ENCODE measurements at regions not wholly inside any gene's neighbourhood (a gene's known extent, or its start where the extent isn't known, plus 50 kb on each side); places are given as distances from the start of the nearest gene placed in this dataset.
"Not testable (repeated sequence)": the region's sequence is repeated elsewhere in the genome, so short reads cannot be mapped to it uniquely, and the experiment has no call there.

- WGBS (ENCODE audit: insufficient coverage, low coverage, missing lambda C conversion rate) = 34% methylated on average over 21 of the region's 25 CpGs
- H3K27ac ChIP-seq (ENCODE audit: extremely low read depth, low read depth, low read length); H3K4me3 ChIP-seq; POLR2A ChIA-PET; H3K79me2 ChIP-seq (ENCODE audit: control insufficient read depth, insufficient read depth, low read length); H3K9me1 ChIP-seq (ENCODE audit: control insufficient read depth, insufficient read depth, low read length); BruUV-seq (replicated peaks); FAIRE-seq; H4K20me1 ChIP-seq (replicated peaks; ENCODE audit: control insufficient read depth, insufficient read depth, low read length); H2AFZ ChIP-seq (ENCODE audit: low read depth, low read length); DNase-seq (ENCODE audit: extremely low read depth in 1 of 4, low spot score in 3 of 4); CTCF ChIA-PET (ENCODE audit: low intra/inter-chr PET ratio); in situ Hi-C loops (cut with MboI); H3K36me3 ChIP-seq (ENCODE audit: control insufficient read depth, insufficient read depth, low read length); H3K9me3 ChIP-seq (replicated peaks; ENCODE audit: control insufficient read depth, insufficient read depth, low read depth, low read length); intact Hi-C loops (cut with micrococcal nuclease); TF ChIP-seq NR2C2 (CRISPR knock-in tag; IDR thresholded peaks at IDR 0.05); ATF3 (IDR thresholded peaks at IDR 0.05): not testable (repeated sequence)
- ATAC-seq = peak; percentile 11; the same call in 2 of the 3 replicates
- Histone ChIP-seq H3K4me1 (replicated peaks in 1 of 2; ENCODE audit: control insufficient read depth in 2 of 2, insufficient read depth in 2 of 2, low read length in 2 of 2) (peaks cover 9 to 48% of the 10 kb centered on the region in 2 experiments; a peak in 4 of 5 replicates), H3K27me3 (ENCODE audit: control insufficient read depth in 2 of 2, insufficient read depth in 2 of 2, low read length in 2 of 2) (peaks cover 0 to 15% of the 10 kb centered on the region in 2 experiments; a peak in 2 of 5 replicates), H3K9ac (ENCODE audit: insufficient read depth in 1 of 2, low read depth in 2 of 2, low read length in 2 of 2) (peak overlapping the region in 1 of 2 experiments; percentile 64; a peak in 3 of 4 replicates), H3K4me2 (ENCODE audit: insufficient read depth, low read length) (peak overlapping the region; percentile 68; the same call in 1 of the 2 replicates)
- 0 out of 2 replicates have a peak, but pooled peaks have one; percentile 48 for TF ChIP-seq SMARCA5 (IDR thresholded peaks at IDR 0.05)
- TF ChIP-seq XRCC5 (IDR thresholded peaks at IDR 0.05; ENCODE audit: low read depth, low read length) = 0 out of 2 replicates have a peak, but pooled peaks have one; percentile 2
- TF ChIP-seq RCOR1 (IDR thresholded peaks at IDR 0.05; ENCODE audit: borderline replicate concordance in 1 of 2, low read depth in 2 of 2, low read length in 2 of 2) = peak in 1 of 2 experiments; percentile 74; a peak in 2 of 4 replicates
- peak; percentile 83 for TF ChIP-seq BCOR (IDR thresholded peaks at IDR 0.05)
- TF ChIP-seq NR2C2 (tag; IDR thresholded peaks at IDR 0.05) = peak; percentile 39; the same call in 1 of the 2 replicates
- 0 out of 2 replicates have a peak, but pooled peaks have one; percentile 6 for TF ChIP-seq ATF7 (IDR thresholded peaks at IDR 0.05)
- 0 out of 2 replicates have a peak, but pooled peaks have one; percentile 17 for TF ChIP-seq ZNF589 (CRISPR knock-in tag; IDR thresholded peaks at IDR 0.05; ENCODE audit: low read depth)
- TF ChIP-seq KDM1A (IDR thresholded peaks at IDR 0.05) = peak in 1 of 2 experiments; percentile 75; a peak in 2 of 4 replicates
- TF ChIP-seq ADNP (tag; IDR thresholded peaks at IDR 0.05) = peak; percentile 90
- TF ChIP-seq ZBTB11 (CRISPR knock-in tag; IDR thresholded peaks at IDR 0.05) = 0 out of 6 replicates have a peak, but pooled peaks of 1 of the 3 experiments have one; percentile 5
- TF ChIP-seq ZNF584 (CRISPR knock-in tag; IDR thresholded peaks at IDR 0.05; ENCODE audit: low read depth) = 0 out of 2 replicates have a peak, but pooled peaks have one; percentile 54
- peak; percentile 53 for TF ChIP-seq CHD4 (IDR thresholded peaks at IDR 0.05; ENCODE audit: insufficient read depth, insufficient replicate concordance, low read depth, low read length, poor library complexity, severe bottlenecking)
- TF ChIP-seq ATF3 (CRISPR knock-in tag; conservative IDR thresholded peaks at IDR 0.05) = 0 out of 2 replicates have a peak, but pooled peaks have one; percentile 7
- peak; percentile 90 for TF ChIP-seq FOSL1 (tag; conservative IDR thresholded peaks at IDR 0.05)
Observed at GRCh38 chr16:88265286-88265938, 117.3 kb upstream of the ZNF469 start.

Data from K562 (cell line).